RWPE2 (cell line): ENCODE measurements at regions not wholly inside any gene's neighbourhood (a gene's known extent, or its start where the extent isn't known, plus 50 kb on each side); places are given as distances from the start of the nearest gene placed in this dataset.

ENCODE experiments used
- ATAC-seq: fragments of 200-7000 bp; cut with Tn5 transposase; 3 replicates; pipeline ENCODE4 v1.9.1; 2021; ENCODE audit warnings: low read depth
- DNase-seq: peaks from one replicate; pipeline ENCODE4 v3.0.0-alpha.2; 2020; ENCODE audit warnings: low spot score
- H3K27ac ChIP-seq: fragments of 450-650 bp; 2 replicates; pipeline ENCODE4 v1.5.1; 2017; ENCODE audit warnings: mild to moderate bottlenecking; ENCODE audit not compliant: poor library complexity, severe bottlenecking
- H3K27me3 ChIP-seq: fragments of 250-450 bp; sonication (Bioruptor Pico); 2 replicates; pipeline ENCODE4 v1.5.1; 2021; ENCODE audit warnings: mild to moderate bottlenecking, moderate library complexity; ENCODE audit not compliant: insufficient read depth, poor library complexity, severe bottlenecking
- H3K36me3 ChIP-seq: fragments of 250-450 bp; sonication (Bioruptor Pico); 2 replicates; pipeline ENCODE4 v1.5.1; 2020; ENCODE audit warnings: low read depth, mild to moderate bottlenecking, moderate library complexity
- H3K4me1 ChIP-seq: fragments of 250-450 bp; sonication (Bioruptor Pico); 2 replicates; pipeline ENCODE4 v1.5.1; 2021; ENCODE audit warnings: mild to moderate bottlenecking, moderate library complexity; ENCODE audit not compliant: insufficient read depth, poor library complexity, severe bottlenecking
- H3K4me3 ChIP-seq: fragments of 250-450 bp; sonication (Bioruptor Pico); 2 replicates; pipeline ENCODE4 v1.5.1; 2021; ENCODE audit warnings: mild to moderate bottlenecking, moderate library complexity; ENCODE audit not compliant: severe bottlenecking
- H3K9me3 ChIP-seq: fragments of 250-450 bp; sonication (Bioruptor Pico); 2 replicates; pipeline ENCODE4 v1.5.1; 2021; ENCODE audit warnings: mild to moderate bottlenecking, moderate library complexity; ENCODE audit not compliant: severe bottlenecking
- TF ChIP-seq, protein P1 (sequence below): fragments of 450-650 bp; IDR thresholded peaks from one replicate; pipeline ENCODE4 v1.5.1; 2017; ENCODE audit warnings: mild to moderate bottlenecking, moderate library complexity; ENCODE audit not compliant: poor library complexity, severe bottlenecking

GRCh38 chr14:38528582-38528981 is 272.7 kb upstream of the CLEC14A start:
- DNase-seq (no peak), ATAC-seq (no peak)
- H3K27me3 ChIP-seq = no peaks in the 10 kb centered on the region
- no peaks in the 10 kb centered on the region for H3K4me1 ChIP-seq
- H3K9me3 ChIP-seq = no peaks in the 10 kb centered on the region
- H3K36me3 ChIP-seq = no peaks in the 10 kb centered on the region
- H3K4me3 ChIP-seq = no peak overlapping the region
- TF ChIP-seq, protein P1, sequence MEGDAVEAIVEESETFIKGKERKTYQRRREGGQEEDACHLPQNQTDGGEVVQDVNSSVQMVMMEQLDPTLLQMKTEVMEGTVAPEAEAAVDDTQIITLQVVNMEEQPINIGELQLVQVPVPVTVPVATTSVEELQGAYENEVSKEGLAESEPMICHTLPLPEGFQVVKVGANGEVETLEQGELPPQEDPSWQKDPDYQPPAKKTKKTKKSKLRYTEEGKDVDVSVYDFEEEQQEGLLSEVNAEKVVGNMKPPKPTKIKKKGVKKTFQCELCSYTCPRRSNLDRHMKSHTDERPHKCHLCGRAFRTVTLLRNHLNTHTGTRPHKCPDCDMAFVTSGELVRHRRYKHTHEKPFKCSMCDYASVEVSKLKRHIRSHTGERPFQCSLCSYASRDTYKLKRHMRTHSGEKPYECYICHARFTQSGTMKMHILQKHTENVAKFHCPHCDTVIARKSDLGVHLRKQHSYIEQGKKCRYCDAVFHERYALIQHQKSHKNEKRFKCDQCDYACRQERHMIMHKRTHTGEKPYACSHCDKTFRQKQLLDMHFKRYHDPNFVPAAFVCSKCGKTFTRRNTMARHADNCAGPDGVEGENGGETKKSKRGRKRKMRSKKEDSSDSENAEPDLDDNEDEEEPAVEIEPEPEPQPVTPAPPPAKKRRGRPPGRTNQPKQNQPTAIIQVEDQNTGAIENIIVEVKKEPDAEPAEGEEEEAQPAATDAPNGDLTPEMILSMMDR = no peak
- no peak overlapping the region for H3K27ac ChIP-seq

DNA sequence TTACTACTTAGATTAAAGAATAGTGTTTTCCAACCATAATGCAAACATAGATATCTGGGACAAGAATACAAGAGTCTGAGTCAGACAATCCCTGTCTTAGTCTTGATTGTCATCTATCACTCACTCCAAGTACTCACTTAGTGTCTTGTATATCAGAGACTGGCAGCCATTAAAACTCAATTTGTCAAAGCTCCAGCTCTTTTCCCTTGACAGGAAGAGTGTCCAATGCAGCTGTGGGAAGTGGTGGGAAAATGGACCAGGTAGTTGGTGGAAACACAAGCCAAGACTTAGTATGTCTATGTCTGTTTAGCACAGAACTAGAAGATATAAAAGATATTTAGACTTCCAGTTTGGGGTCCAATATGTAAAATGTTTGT is 271.6 kb upstream of the CLEC14A start:
- Histone ChIP-seq H3K36me3 (no peaks in the 10 kb centered on the region), H3K4me1 (no peaks in the 10 kb centered on the region), H3K27me3 (no peaks in the 10 kb centered on the region), H3K9me3 (no peaks in the 10 kb centered on the region), H3K4me3 (no peak overlapping the region), H3K27ac (no peak overlapping the region)
- DNase-seq (no peak), ATAC-seq (no peak)
- TF ChIP-seq, protein P1 = no peak

DNA sequence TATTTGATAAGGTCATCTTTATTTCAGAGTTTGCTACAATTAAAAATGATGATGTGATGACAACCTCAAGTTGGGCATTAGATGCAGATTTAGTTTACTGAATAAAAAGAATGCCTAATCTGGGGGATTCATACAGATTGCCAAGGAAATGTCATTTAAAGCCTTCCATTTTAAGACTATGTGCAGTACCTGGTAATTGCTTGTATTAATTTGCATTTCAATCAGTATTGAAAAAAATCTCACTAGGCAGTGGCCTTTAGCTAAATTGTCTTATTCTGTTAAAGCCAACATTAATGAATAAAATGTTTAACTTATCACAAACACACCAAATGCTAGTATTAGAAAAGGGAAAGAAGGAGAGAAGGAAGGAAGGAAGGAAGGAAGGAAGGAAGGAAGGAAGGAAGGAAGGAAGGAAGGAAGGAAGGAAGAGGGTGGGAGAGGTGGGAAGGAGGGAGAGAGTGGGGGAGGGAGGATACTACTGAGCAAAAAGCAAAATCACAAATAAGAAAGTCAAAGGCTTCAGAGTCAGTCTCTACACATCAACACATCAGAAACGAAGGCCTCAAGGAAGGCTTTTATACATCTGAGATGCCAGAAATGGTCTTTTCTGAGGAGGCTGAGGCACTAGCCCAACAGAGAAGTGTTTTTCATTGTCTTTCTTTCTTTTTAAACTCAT is 271.1 kb upstream of the CLEC14A start:
- DNase-seq (no peak), ATAC-seq (no peak)
- Histone ChIP-seq H3K4me1 (no peaks in the 10 kb centered on the region), H3K36me3 (no peaks in the 10 kb centered on the region), H3K9me3 (no peaks in the 10 kb centered on the region), H3K27ac (no peak overlapping the region), H3K4me3 (no peak overlapping the region), H3K27me3 (no peaks in the 10 kb centered on the region)
- TF ChIP-seq, protein P1 = no peak

GRCh38 chr14:38524636-38525509 is 269.0 kb upstream of the CLEC14A start:
- TF ChIP-seq, protein P1 = no peak
- no peaks in the 10 kb centered on the region for H3K4me1 ChIP-seq
- no peak for DNase-seq
- H3K36me3 ChIP-seq = no peaks in the 10 kb centered on the region
- H3K9me3 ChIP-seq = no peaks in the 10 kb centered on the region
- H3K27ac ChIP-seq = no peak overlapping the region
- ATAC-seq = no peak
- H3K27me3 ChIP-seq = no peaks in the 10 kb centered on the region
- H3K4me3 ChIP-seq = no peak overlapping the region
